NB4 (cell line): ENCODE measurements at regions not wholly inside any gene's neighbourhood (a gene's known extent, or its start where the extent isn't known, plus 50 kb on each side); places are given as distances from the start of the nearest gene placed in this dataset.

ENCODE experiments used
- CTCF ChIP-seq: IDR thresholded peaks from one replicate; pipeline ENCODE4 v1.5.1; 2012; ENCODE audit warnings: low read depth, low read length
- MAX ChIP-seq: IDR thresholded peaks from 2 replicates; pipeline ENCODE4 v1.6.1; 2011; ENCODE audit warnings: low read depth, low read length
- MYC ChIP-seq: IDR thresholded peaks from 2 replicates; pipeline ENCODE4 v1.6.1; 2011; ENCODE audit warnings: low read depth, low read length
- POLR2A ChIP-seq: IDR thresholded peaks from 2 replicates; pipeline ENCODE4 v1.6.1; 2011; ENCODE audit warnings: mild to moderate bottlenecking; ENCODE audit not compliant: insufficient read length; ENCODE audit errors: extremely low read depth

GRCh38 chr10:130763071-130763470, 548.5 kb downstream of the TCERG1L start:
- TF ChIP-seq POLR2A (no peak), CTCF (no peak), MAX (no peak), MYC (no peak)
